22Rv1 (cell line): ENCODE measurements at regions not wholly inside any gene's neighbourhood (a gene's known extent, or its start where the extent isn't known, plus 50 kb on each side); places are given as distances from the start of the nearest gene placed in this dataset.

Experiments
- CTCF ChIP-seq: fragments of 450-650 bp; IDR thresholded peaks from 2 replicates; pipeline ENCODE4 v1.5.1; 2017; ENCODE audit warnings: mild to moderate bottlenecking
- ZFX ChIP-seq: fragments of 450-650 bp; IDR thresholded peaks from 2 replicates; pipeline ENCODE4 v1.6.1; 2017; ENCODE audit warnings: antibody characterized with exemption, borderline replicate concordance

GRCh38 chr21:14874379-14874778 lies 190.4 kb downstream of the NRIP1 start:
- TF ChIP-seq CTCF = no peak
- TF ChIP-seq ZFX = no peak
